ENCODE measurements at regions not wholly inside any gene's neighbourhood (a gene's known extent, or its start where the extent isn't known, plus 50 kb on each side); places are given as distances from the start of the nearest gene placed in this dataset.

GRCh38 chr18:79597176-79597830 is 82.3 kb upstream of the CTDP1 start:
- no peak for DNase-seq (ENCODE audit: low read depth)
- H3K4me3 ChIP-seq (ENCODE audit: low read length): no peak overlapping the region
- TF ChIP-seq CTCF (conservative IDR thresholded peaks at IDR 0.05; ENCODE audit: low read depth, low read length): no peak

GRCh38 chr18:79597831-79598632 is 81.6 kb upstream of the CTDP1 start:
- DNase-seq (ENCODE audit: low read depth): no peak
- no peak overlapping the region for H3K4me3 ChIP-seq (ENCODE audit: low read length)
- no peak for TF ChIP-seq CTCF (conservative IDR thresholded peaks at IDR 0.05; ENCODE audit: low read depth, low read length)

GRCh38 chr18:79598633-79599175 is 80.9 kb upstream of the CTDP1 start:
- TF ChIP-seq CTCF (conservative IDR thresholded peaks at IDR 0.05; ENCODE audit: low read depth, low read length): no peak
- no peak overlapping the region for H3K4me3 ChIP-seq (ENCODE audit: low read length)
- no peak for DNase-seq (ENCODE audit: low read depth)

- H3K4me3 ChIP-seq (ENCODE audit: low read length): no peak overlapping the region
- no peak for TF ChIP-seq CTCF (conservative IDR thresholded peaks at IDR 0.05; ENCODE audit: low read depth, low read length)
- DNase-seq (ENCODE audit: low read depth): no peak
Measured at GRCh38 chr18:79599441-79599931, 80.1 kb upstream of the CTDP1 start.

- H3K4me3 ChIP-seq (ENCODE audit: low read length): no peak overlapping the region
- TF ChIP-seq CTCF (conservative IDR thresholded peaks at IDR 0.05; ENCODE audit: low read depth, low read length): no peak
- DNase-seq (ENCODE audit: low read depth): no peak
Measured at GRCh38 chr18:79600141-79600540, 79.5 kb upstream of the CTDP1 start.

GRCh38 chr18:79600596-79600995 is 79.0 kb upstream of the CTDP1 start:
- no peak overlapping the region for H3K4me3 ChIP-seq (ENCODE audit: low read length)
- no peak for DNase-seq (ENCODE audit: low read depth)
- no peak for TF ChIP-seq CTCF (conservative IDR thresholded peaks at IDR 0.05; ENCODE audit: low read depth, low read length)

All from retinal pigment epithelial cell (primary cell).